Keratinocyte (primary cell): ENCODE measurements at regions not wholly inside any gene's neighbourhood (a gene's known extent, or its start where the extent isn't known, plus 50 kb on each side); places are given as distances from the start of the nearest gene placed in this dataset.

ENCODE experiments used
- DNase-seq: peaks from one replicate; pipeline ENCODE4 v3.0.0-alpha.2; 2011; ENCODE audit warnings: low read depth, missing footprints, low spot score
- FAIRE-seq: peaks from 2 replicates; lab custom pipeline; 2011; peaks lifted over from hg19 to GRCh38; lab: Jason Lieb, UNC
- H2AFZ ChIP-seq: 2 replicates; pipeline ENCODE4 v1.6.0; 2012; ENCODE audit warnings: low read length, control low read depth, inconsistent platforms; ENCODE audit not compliant: control insufficient read depth
- H3K27ac ChIP-seq: 2 replicates; pipeline ENCODE4 v1.5.1; 2011; ENCODE audit warnings: low read length; ENCODE audit not compliant: control insufficient read depth, insufficient read depth
- H3K27me3 ChIP-seq: 3 replicates; pipeline ENCODE4 v1.6.0; 2011; ENCODE audit warnings: low read length; ENCODE audit not compliant: control insufficient read depth, insufficient read depth; ENCODE audit errors: extremely low read depth
- H3K36me3 ChIP-seq, 2 experiments: 2 replicates in 1 of 2; 3 replicates in 1 of 2; pipeline ENCODE4 v1.5.1; 2011; ENCODE audit warnings: low read length in 2 of 2, mild to moderate bottlenecking in 1 of 2; ENCODE audit not compliant: control insufficient read depth in 2 of 2, insufficient read depth in 2 of 2; ENCODE audit errors: extremely low read depth in 1 of 2
- H3K4me1 ChIP-seq: 3 replicates; pipeline ENCODE4 v1.5.1; 2011; ENCODE audit warnings: low read length; ENCODE audit not compliant: control insufficient read depth, insufficient read depth; ENCODE audit errors: extremely low read depth
- H3K4me2 ChIP-seq: 3 replicates; pipeline ENCODE4 v1.6.0; 2011; ENCODE audit warnings: low read depth, low read length; ENCODE audit not compliant: control insufficient read depth, insufficient read depth; ENCODE audit errors: extremely low read depth
- H3K4me3 ChIP-seq, 3 experiments: fragments of 200-600 bp in 1 of 3; sonication (generic) in 1 of 3; 2 replicates in 2 of 3; 3 replicates in 1 of 3; pipeline ENCODE4 v1.5.1; 2011 to 2016; ENCODE audit warnings: low read length in 3 of 3, mild to moderate bottlenecking in 3 of 3, control low read depth in 2 of 3, inconsistent platforms in 1 of 3, low read depth in 1 of 3, mixed read lengths in 1 of 3, mixed run types in 1 of 3, moderate library complexity in 1 of 3; ENCODE audit not compliant: control insufficient read depth in 2 of 3, insufficient read depth in 2 of 3; ENCODE audit errors: extremely low read depth in 1 of 3
- H3K79me2 ChIP-seq: 2 replicates; pipeline ENCODE4 v1.6.0; 2012; ENCODE audit warnings: low read length; ENCODE audit not compliant: control insufficient read depth, insufficient read depth
- H3K9ac ChIP-seq: 3 replicates; pipeline ENCODE4 v1.6.0; 2011; ENCODE audit warnings: low read length; ENCODE audit not compliant: control insufficient read depth, insufficient read depth; ENCODE audit errors: extremely low read depth
- H3K9me1 ChIP-seq: 3 replicates; pipeline ENCODE4 v1.6.0; 2011; ENCODE audit warnings: low read length; ENCODE audit not compliant: control insufficient read depth, insufficient read depth; ENCODE audit errors: extremely low read depth
- H3K9me3 ChIP-seq: 2 replicates; pipeline ENCODE4 v1.5.1; 2012; ENCODE audit warnings: low read depth, low read length; ENCODE audit not compliant: control insufficient read depth
- H4K20me1 ChIP-seq: 3 replicates; pipeline ENCODE4 v1.6.0; 2011; ENCODE audit warnings: low read length; ENCODE audit not compliant: control insufficient read depth, insufficient read depth; ENCODE audit errors: extremely low read depth
- CTCF ChIP-seq, 3 experiments: IDR thresholded peaks in 1 of 3; conservative IDR thresholded peaks in 1 of 3; optimal IDR thresholded peaks in 1 of 3; 2 replicates in 2 of 3; 3 replicates in 1 of 3; pipeline versions ENCODE3 to v1.5.1; 2011; ENCODE audit warnings: low read length in 3 of 3, mild to moderate bottlenecking in 3 of 3, moderate library complexity in 2 of 3, control low read depth in 1 of 3, inconsistent platforms in 1 of 3; ENCODE audit not compliant: insufficient read depth in 2 of 3; ENCODE audit errors: extremely low read depth in 1 of 3
- EZH2 ChIP-seq: IDR thresholded peaks from one replicate; pipeline ENCODE4 v1.6.1; 2012; ENCODE audit warnings: inconsistent platforms, mild to moderate bottlenecking, low read length, moderate library complexity
- dilution Hi-C: fragments of 300-500 bp; cut with MboI; formaldehyde crosslinking; loops from one replicate; pipeline ENCODE4 v1.7.0; 2020; ENCODE audit warnings: low sequenced_read_pairs; ENCODE audit not compliant: extremely low pct_ligation_motif_present

- Histone ChIP-seq H3K27me3 (no peaks in the 10 kb centered on the region), H3K9me1 (no peaks in the 10 kb centered on the region), H2AFZ (peak overlapping the region; percentile 27), H3K27ac (no peak overlapping the region), H3K4me3 (no peak overlapping the region), H3K9ac (no peak overlapping the region), H3K79me2 (no peaks in the 10 kb centered on the region), H4K20me1 (no peaks in the 10 kb centered on the region), H3K9me3 (no peaks in the 10 kb centered on the region), H3K4me1 (no peaks in the 10 kb centered on the region), H3K4me2 (no peak overlapping the region), H3K36me3 (no peaks in the 10 kb centered on the region)
- dilution Hi-C loops = no loop called here
- DNase-seq (no peak), FAIRE-seq (no peak)
- no peak for TF ChIP-seq CTCF (optimal IDR thresholded peaks at IDR 0.05 in 1 of 3, IDR thresholded peaks at IDR 0.05 in 1 of 3, conservative IDR thresholded peaks at IDR 0.05 in 1 of 3; ENCODE audit: extremely low read depth in 1 of 3, insufficient read depth in 2 of 3, low read length in 3 of 3)
- no peak for TF ChIP-seq EZH2
Observed at GRCh38 chr5:21665524-21665923, 1187.6 kb downstream of the CDH12 start.

- no peak for TF ChIP-seq EZH2
- TF ChIP-seq CTCF (optimal IDR thresholded peaks at IDR 0.05 in 1 of 3, IDR thresholded peaks at IDR 0.05 in 1 of 3, conservative IDR thresholded peaks at IDR 0.05 in 1 of 3; ENCODE audit: extremely low read depth in 1 of 3, insufficient read depth in 2 of 3, low read length in 3 of 3) = peak in 1 of 3 experiments; percentile 17
- no peak for FAIRE-seq
- Histone ChIP-seq H3K27ac (no peak overlapping the region), H4K20me1 (no peaks in the 10 kb centered on the region), H3K4me3 (no peak overlapping the region), H2AFZ (no peak overlapping the region), H3K9me3 (no peaks in the 10 kb centered on the region), H3K79me2 (no peaks in the 10 kb centered on the region), H3K4me2 (no peak overlapping the region), H3K4me1 (no peaks in the 10 kb centered on the region), H3K36me3 (no peaks in the 10 kb centered on the region), H3K27me3 (no peaks in the 10 kb centered on the region), H3K9ac (no peak overlapping the region), H3K9me1 (no peaks in the 10 kb centered on the region)
- dilution Hi-C loops = no loop called here
- no peak for DNase-seq
Observed at GRCh38 chr5:21663082-21663481, 1190.1 kb downstream of the CDH12 start.
